ENCODE measurements at regions not wholly inside any gene's neighbourhood (a gene's known extent, or its start where the extent isn't known, plus 50 kb on each side); places are given as distances from the start of the nearest gene placed in this dataset.

DNA sequence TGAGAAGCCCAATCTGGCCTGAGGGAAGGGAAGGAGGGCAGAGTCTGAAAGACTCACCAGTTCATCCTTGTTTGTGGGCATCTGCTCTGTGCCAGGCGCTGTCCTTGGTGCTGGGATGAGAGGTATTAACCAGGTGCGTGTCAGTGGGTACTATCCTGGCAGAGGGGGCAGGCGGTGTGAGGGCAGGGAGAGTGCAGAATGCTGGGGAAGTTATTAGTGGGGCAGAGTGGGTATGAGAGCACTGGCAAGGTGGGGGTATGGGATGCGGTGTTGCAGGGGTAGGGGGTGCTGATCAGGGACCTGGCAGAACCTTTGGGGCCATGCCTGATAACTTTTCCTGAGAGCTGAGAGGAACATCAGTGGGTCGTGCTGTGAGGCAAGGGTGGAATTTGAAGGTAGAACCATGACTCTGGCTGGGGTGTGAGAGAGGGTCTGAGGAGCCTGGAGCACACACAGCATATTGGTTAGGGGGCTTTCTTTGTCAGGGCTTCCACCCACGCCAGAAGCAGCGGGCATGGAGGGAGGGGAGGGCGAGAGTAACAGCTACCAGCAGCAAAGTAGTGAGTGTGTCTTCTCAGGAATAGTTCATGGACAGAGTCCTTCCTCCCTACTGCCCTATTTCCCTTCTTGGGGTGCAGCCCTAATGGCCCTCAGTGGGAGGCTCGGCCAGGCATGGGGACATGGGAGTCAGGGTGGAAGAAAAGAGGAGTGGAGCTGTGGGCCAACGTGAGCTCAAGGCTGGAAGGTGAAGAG, 290.7 kb downstream of the CYP26B1 start:
- 85% methylated on average over 10 of the region's 10 CpGs for WGBS

GRCh38 chr2:71853858-71854257, 293.8 kb downstream of the CYP26B1 start:
- 91% methylated on average over 5 of the region's 6 CpGs for WGBS
- H3K9me3 ChIP-seq, result no peaks in the 10 kb centered on the region

More for the DNA sequence above, 290.7 kb downstream of the CYP26B1 start:
- Histone ChIP-seq H3K27ac (no peak overlapping the region), H3K36me3 (no peaks in the 10 kb centered on the region), H3K4me1 (peaks cover 8% of the 10 kb centered on the region), H3K9me3 (no peaks in the 10 kb centered on the region), H3K4me3 (no peak overlapping the region), H3K27me3 (peaks cover 12% of the 10 kb centered on the region)
- DNase-seq (ENCODE audit: low spot score in 2 of 2), result peak in 1 of 2 donors; percentile 54
- no peak for TF ChIP-seq POLR2AphosphoS5 (IDR thresholded peaks at IDR 0.05)
- TF ChIP-seq POLR2A (IDR thresholded peaks at IDR 0.05), result no peak
- TF ChIP-seq, protein P1, sequence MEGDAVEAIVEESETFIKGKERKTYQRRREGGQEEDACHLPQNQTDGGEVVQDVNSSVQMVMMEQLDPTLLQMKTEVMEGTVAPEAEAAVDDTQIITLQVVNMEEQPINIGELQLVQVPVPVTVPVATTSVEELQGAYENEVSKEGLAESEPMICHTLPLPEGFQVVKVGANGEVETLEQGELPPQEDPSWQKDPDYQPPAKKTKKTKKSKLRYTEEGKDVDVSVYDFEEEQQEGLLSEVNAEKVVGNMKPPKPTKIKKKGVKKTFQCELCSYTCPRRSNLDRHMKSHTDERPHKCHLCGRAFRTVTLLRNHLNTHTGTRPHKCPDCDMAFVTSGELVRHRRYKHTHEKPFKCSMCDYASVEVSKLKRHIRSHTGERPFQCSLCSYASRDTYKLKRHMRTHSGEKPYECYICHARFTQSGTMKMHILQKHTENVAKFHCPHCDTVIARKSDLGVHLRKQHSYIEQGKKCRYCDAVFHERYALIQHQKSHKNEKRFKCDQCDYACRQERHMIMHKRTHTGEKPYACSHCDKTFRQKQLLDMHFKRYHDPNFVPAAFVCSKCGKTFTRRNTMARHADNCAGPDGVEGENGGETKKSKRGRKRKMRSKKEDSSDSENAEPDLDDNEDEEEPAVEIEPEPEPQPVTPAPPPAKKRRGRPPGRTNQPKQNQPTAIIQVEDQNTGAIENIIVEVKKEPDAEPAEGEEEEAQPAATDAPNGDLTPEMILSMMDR (IDR thresholded peaks at IDR 0.05), result no peak
- TF ChIP-seq EP300 (IDR thresholded peaks at IDR 0.05), result no peak

DNA sequence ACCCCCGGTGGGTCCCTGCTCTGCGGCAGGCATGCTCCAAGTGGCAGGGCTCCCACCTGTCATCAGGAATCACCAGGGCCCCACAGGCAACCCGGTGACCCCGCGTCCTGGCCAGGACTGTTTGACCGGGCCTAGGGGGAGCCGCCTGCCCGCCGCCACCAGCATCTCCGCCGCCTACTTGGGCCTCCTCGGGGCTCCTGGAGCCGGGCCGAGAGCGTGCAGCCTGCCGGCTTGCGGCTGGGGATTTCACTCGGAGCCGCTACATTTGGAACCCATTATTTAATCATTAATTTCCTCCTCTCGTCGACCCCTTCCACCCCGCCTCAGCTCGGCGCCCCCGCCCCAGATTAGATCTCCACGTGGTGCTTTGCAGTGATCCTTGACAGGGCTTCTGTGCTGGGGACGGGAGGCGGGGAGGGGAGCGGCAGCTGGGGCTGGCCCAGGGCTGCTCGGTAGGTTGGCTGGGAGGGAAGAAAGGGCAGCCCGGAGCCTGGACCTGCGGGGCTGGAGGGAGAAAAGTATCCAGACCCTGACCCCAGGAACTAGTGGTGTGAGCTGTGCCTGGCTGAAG, 295.4 kb downstream of the CYP26B1 start:
- Histone ChIP-seq H3K4me3 (no peak overlapping the region), H3K9me3 (no peaks in the 10 kb centered on the region), H3K4me1 (peaks cover 33% of the 10 kb centered on the region), H3K27ac (peak overlapping the region; percentile 29), H3K36me3 (no peaks in the 10 kb centered on the region), H3K27me3 (peaks cover 12% of the 10 kb centered on the region)
- no peak for TF ChIP-seq EP300 (IDR thresholded peaks at IDR 0.05)
- TF ChIP-seq POLR2AphosphoS5 (IDR thresholded peaks at IDR 0.05), result no peak
- no peak for TF ChIP-seq POLR2A (IDR thresholded peaks at IDR 0.05)
- TF ChIP-seq, protein P1 (IDR thresholded peaks at IDR 0.05), result no peak
- peak in 1 of 2 donors; percentile 78 for DNase-seq (ENCODE audit: low spot score in 2 of 2)
- 11% methylated on average over 30 of the region's 32 CpGs for WGBS

More at GRCh38 chr2:71853858-71854257, 293.8 kb downstream of the CYP26B1 start:
- no peaks in the 10 kb centered on the region for H3K36me3 ChIP-seq
- H3K27me3 ChIP-seq, result peaks cover 12% of the 10 kb centered on the region
- TF ChIP-seq POLR2AphosphoS5 (IDR thresholded peaks at IDR 0.05) (no peak), POLR2A (IDR thresholded peaks at IDR 0.05) (no peak), EP300 (IDR thresholded peaks at IDR 0.05) (no peak)
- TF ChIP-seq, protein P1 (IDR thresholded peaks at IDR 0.05), result no peak
- DNase-seq (ENCODE audit: low spot score in 2 of 2), result peak in 1 of 2 donors; percentile 52
- no peak overlapping the region for H3K4me3 ChIP-seq
- H3K27ac ChIP-seq, result no peak overlapping the region
- peaks cover 33% of the 10 kb centered on the region for H3K4me1 ChIP-seq

GRCh38 chr2:71851094-71851750, 296.4 kb downstream of the CYP26B1 start:
- DNase-seq (ENCODE audit: low spot score in 2 of 2), result peak in 1 of 2 donors; percentile 68
- no peak overlapping the region for H3K4me3 ChIP-seq
- H3K27ac ChIP-seq, result peak overlapping the region; percentile 29
- TF ChIP-seq EP300 (IDR thresholded peaks at IDR 0.05), result no peak
- 67% methylated on average over 8 of the region's 8 CpGs for WGBS
- H3K9me3 ChIP-seq, result no peaks in the 10 kb centered on the region
- peaks cover 33% of the 10 kb centered on the region for H3K4me1 ChIP-seq
- peaks cover 12% of the 10 kb centered on the region for H3K27me3 ChIP-seq
- H3K36me3 ChIP-seq, result no peaks in the 10 kb centered on the region

DNA sequence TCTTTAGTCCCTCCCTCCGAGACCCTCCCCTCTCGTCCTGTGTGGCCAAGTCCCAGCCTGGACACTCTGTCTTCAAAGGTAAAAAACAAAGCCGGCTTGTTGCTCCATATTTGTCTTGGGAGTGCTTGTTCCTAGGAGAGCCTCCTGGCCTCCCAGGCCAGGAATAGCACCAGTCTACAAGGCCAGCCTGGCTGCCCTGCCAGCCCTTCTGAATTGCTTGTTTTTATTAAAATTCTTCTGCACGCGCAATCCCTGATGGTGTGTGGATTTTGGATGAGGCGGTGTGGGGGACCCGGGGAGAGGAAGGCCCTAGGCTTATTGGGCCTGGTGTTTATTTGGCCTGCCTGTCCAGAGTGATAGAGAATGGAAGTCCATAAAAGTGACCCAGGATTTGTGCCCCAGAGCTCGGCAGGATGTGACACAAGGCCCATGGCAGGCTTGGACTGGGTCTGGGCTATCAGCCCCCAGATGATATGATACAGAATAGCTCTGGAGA, 297.3 kb downstream of the CYP26B1 start:
- no peak overlapping the region for H3K4me3 ChIP-seq
- TF ChIP-seq POLR2AphosphoS5 (IDR thresholded peaks at IDR 0.05), result no peak
- no peak for TF ChIP-seq EP300 (IDR thresholded peaks at IDR 0.05)
- TF ChIP-seq, protein P1 (IDR thresholded peaks at IDR 0.05), result no peak
- no peak for TF ChIP-seq POLR2A (IDR thresholded peaks at IDR 0.05)
- no peaks in the 10 kb centered on the region for H3K9me3 ChIP-seq
- H3K27ac ChIP-seq, result peak overlapping the region; percentile 1
- 79% methylated on average over 8 of the region's 8 CpGs for WGBS
- peaks cover 33% of the 10 kb centered on the region for H3K4me1 ChIP-seq
- peaks cover 12% of the 10 kb centered on the region for H3K27me3 ChIP-seq
- H3K36me3 ChIP-seq, result no peaks in the 10 kb centered on the region
- peak in 1 of 2 donors; percentile 60 for DNase-seq (ENCODE audit: low spot score in 2 of 2)
